ENCODE measurements at regions not wholly inside any gene's neighbourhood (a gene's known extent, or its start where the extent isn't known, plus 50 kb on each side); places are given as distances from the start of the nearest gene placed in this dataset.

GRCh38 chr13:108534728-108535127 lies 94.7 kb upstream of the MYO16 start:
- DNase-seq = no peak

- DNase-seq = no peak
Measured at GRCh38 chr13:108549934-108550333, 79.5 kb upstream of the MYO16 start.

- DNase-seq = no peak
Measured at GRCh38 chr13:108551674-108552073, 77.7 kb upstream of the MYO16 start.

- no peak for DNase-seq
Measured at GRCh38 chr13:108558489-108558888, 70.9 kb upstream of the MYO16 start.

- no peak for DNase-seq
Measured at GRCh38 chr13:108560093-108560492, 69.3 kb upstream of the MYO16 start.

- no peak for DNase-seq
Measured at GRCh38 chr13:108561149-108561548, 68.3 kb upstream of the MYO16 start.

GRCh38 chr13:108566413-108567170 lies 62.8 kb upstream of the MYO16 start:
- no peak for DNase-seq

GRCh38 chr13:108572782-108573211 lies 56.6 kb upstream of the MYO16 start:
- no peak for DNase-seq

- no peak for DNase-seq
Measured at GRCh38 chr13:108573455-108573854, 56.0 kb upstream of the MYO16 start.

GRCh38 chr13:108574856-108575255 lies 54.6 kb upstream of the MYO16 start:
- no peak for DNase-seq

- DNase-seq = no peak
Measured at GRCh38 chr13:108575430-108575829, 54.0 kb upstream of the MYO16 start.
